ENCODE measurements at regions not wholly inside any gene's neighbourhood (a gene's known extent, or its start where the extent isn't known, plus 50 kb on each side); places are given as distances from the start of the nearest gene placed in this dataset.

DNA sequence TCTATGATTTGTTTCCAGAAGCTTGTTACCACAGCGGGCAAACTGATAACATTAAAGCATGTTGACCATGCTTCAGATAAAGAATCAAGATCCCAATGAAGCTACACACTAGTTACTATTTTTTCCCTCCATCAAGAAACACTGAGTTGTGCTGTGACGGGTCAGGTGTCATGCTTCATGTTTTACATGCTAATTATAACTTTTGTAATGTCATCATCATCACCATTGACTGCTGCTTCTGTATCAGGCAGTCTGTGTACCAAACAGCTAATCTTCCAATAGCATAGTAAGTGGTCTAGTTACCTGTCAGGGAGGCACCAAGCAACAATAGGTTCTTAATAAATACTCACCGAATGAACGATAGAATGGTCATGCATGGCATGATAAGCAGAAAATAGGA is 388.1 kb downstream of the THBS2 start:
- TF ChIP-seq CTCF (IDR thresholded peaks at IDR 0.05; ENCODE audit: insufficient read depth, low read depth, low read length, missing control alignments): no peak
- DNase-seq (ENCODE audit: low read depth): no peak
- no peak overlapping the region for H3K4me3 ChIP-seq (ENCODE audit: low read depth, low read length)

DNA sequence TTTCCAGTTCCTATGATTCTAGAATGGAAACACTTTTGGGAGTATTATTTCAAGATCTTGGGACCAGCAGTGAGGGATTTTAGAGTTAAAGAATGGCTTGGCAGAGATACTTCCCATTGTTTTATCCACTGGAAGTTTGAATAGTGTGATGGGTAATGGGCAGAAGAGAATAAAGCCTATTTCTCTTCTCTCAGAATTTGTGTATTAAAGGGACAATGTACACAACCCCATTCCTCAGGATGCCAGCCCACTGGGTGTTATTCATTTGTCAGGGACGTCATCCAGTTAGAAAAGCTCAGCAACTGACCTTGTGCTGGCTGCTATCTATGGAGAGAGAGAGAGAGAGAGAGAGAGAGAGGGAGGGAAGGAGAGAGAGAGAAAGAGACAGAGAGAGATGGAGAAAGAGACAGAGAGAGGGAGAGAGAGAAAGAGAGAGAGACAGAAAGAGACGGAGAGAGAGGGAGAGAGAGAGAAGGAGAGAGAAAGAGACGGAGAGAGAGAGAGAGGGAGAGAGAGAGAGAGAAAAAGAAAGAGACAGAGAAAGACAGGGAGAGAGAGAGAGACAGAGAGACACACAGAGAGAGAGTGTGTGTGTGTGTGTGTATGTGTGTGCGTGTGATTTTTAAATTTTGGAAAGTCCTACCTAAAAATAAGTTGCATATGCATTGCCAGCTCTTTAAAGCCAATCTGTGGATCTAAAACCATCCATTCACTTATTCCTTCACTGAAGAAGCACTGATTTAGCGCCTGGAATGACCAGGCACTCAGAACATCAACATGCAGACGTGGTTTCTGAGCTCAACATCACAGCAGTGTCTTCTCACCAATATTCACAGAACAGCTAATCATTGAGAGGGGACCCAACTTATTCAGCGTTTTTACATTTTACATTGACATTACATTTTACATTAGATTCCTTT is 388.8 kb downstream of the THBS2 start:
- H3K4me3 ChIP-seq (ENCODE audit: low read depth, low read length): no peak overlapping the region
- DNase-seq (ENCODE audit: low read depth): no peak
- TF ChIP-seq CTCF (IDR thresholded peaks at IDR 0.05; ENCODE audit: insufficient read depth, low read depth, low read length, missing control alignments): no peak

DNA sequence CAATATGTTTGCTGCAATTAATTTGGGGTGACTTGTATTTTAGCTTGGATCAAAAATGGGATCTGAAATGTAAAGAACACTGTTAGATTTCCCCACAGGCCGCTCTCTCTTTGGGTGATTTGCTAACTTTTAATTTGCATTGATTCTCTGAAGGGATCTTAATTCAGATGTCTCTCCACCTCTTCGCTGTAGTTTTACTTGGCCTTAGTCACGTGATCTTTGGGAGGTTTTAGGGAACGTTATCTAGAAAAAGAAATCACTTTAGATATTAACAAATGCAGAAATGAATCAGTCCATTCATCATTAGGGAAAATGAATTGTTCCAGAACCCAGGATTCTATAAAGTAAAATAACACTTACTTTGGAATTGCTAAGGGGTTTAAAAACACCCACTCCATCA is 390.2 kb downstream of the THBS2 start:
- no peak for TF ChIP-seq CTCF (IDR thresholded peaks at IDR 0.05; ENCODE audit: insufficient read depth, low read depth, low read length, missing control alignments)
- H3K4me3 ChIP-seq (ENCODE audit: low read depth, low read length): no peak overlapping the region
- DNase-seq (ENCODE audit: low read depth): no peak

GRCh38 chr6:168862346-168862980 is 391.2 kb downstream of the THBS2 start:
- no peak for TF ChIP-seq CTCF (IDR thresholded peaks at IDR 0.05; ENCODE audit: insufficient read depth, low read depth, low read length, missing control alignments)
- DNase-seq (ENCODE audit: low read depth): no peak
- H3K4me3 ChIP-seq (ENCODE audit: low read depth, low read length): no peak overlapping the region

DNA sequence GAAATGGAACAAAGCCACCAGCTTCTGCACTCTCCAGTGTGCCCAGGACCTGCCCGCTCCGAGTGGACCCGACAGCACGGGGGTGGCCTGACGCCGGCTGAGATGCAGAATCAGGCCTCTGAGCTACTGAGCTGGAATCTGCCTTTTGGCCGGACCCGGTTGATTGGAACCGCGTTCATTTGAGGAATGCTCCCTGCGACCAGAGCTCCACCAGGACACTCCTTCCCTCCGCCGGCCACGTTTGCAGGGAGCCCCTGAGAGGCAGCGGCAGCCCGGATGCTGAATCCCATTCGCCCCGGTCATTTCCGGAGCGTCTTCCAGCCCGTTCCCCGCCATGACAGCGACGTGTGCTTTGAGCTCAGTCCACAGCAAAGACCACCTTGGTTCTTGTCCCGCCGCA is 392.7 kb downstream of the THBS2 start:
- no peak for DNase-seq (ENCODE audit: low read depth)
- no peak for TF ChIP-seq CTCF (IDR thresholded peaks at IDR 0.05; ENCODE audit: insufficient read depth, low read depth, low read length, missing control alignments)
- no peak overlapping the region for H3K4me3 ChIP-seq (ENCODE audit: low read depth, low read length)

GRCh38 chr6:168860341-168860740 is 393.3 kb downstream of the THBS2 start:
- H3K4me3 ChIP-seq (ENCODE audit: low read depth, low read length): no peak overlapping the region
- DNase-seq (ENCODE audit: low read depth): no peak
- TF ChIP-seq CTCF (IDR thresholded peaks at IDR 0.05; ENCODE audit: insufficient read depth, low read depth, low read length, missing control alignments): no peak
